ENCODE measurements at regions not wholly inside any gene's neighbourhood (a gene's known extent, or its start where the extent isn't known, plus 50 kb on each side); places are given as distances from the start of the nearest gene placed in this dataset.

- no peak for DNase-seq
These were observed 85.7 kb downstream of the F11 start for GRCh38 chr4:186351668-186352194.

DNA sequence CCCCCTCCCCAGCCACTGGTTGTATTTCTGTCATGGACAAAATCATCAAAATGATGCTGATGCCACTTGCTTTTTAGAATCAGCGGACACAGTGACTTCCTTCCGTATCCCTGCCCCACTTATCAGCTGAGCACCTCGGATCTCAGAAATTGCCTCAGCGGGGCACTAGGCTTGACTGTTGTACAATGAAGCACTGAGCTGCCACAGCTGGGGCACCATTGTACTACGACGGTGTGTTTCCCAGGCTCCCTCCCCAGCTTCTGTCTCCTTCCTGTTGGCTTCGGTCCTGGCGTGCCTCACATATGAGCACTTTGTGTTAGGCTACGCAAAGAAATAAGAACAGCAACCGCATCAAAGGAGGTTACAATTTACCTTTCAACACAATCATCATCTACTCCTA, 82.4 kb downstream of the F11 start:
- no peak for DNase-seq

- no peak for DNase-seq
These were observed 81.8 kb downstream of the F11 start for GRCh38 chr4:186347743-186348142.

DNA sequence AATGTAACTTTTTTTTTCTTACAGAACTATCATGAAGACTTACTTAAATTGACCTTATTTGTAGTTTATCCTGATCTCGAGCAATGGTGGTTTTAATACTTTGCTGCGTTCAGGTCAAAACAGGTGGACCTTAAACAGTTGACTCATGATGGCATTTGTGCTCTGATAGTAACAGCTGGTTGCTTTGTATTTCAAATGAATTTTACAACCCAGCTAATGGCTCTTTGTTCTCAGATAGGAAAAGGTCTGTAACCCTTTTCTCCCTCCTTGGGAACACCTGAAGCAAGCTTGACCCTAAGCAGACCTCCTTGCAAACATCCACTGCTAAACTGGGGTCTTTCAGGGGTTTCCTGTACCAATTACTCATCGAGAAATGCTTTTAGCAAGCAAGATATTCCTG, 79.2 kb downstream of the F11 start:
- no peak for DNase-seq

DNA sequence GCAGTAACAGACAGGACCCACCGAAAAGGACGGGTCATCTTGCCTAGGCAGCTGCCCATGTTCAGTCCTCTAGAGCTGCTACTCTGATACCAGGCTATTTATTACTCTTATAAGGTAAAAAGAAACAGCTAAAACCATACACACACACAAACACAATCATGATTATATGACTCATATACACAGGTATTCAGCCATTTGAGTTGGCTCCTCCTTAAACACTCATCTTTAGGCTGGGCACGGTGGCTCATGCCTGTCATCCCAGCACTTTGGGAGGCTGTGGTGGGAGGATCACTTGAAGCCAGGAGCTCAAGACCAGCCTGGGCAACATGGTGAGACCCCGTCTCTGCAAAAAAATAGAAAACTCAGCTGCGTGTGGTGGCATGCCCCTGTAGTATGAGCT, 76.6 kb downstream of the F11 start:
- DNase-seq = no peak

DNA sequence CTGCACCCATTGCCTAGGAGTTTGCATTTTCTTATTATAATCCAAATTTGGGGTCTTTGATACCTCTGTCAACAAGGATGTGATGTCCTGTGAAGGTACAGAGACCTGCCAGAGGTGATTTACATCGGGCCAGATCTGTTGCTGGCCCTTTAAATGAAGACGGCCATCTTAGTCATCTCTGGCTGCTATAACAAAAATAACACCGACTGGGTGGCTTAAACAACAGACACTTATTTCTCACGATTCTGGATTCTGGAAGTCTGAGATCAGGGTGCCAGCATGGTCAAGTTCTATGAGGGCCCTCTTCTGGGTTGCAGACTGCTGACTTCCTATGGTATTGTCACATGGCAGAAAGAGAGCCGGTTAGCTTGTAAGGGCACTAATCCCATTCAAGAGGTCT, 75.7 kb downstream of the F11 start:
- DNase-seq = no peak

Data from SW 1271 (cell line).